Adipocyte (in vitro differentiated cells): ENCODE measurements at regions not wholly inside any gene's neighbourhood (a gene's known extent, or its start where the extent isn't known, plus 50 kb on each side); places are given as distances from the start of the nearest gene placed in this dataset.

Experiments used
- DNase-seq: peaks from one replicate; pipeline ENCODE4 v3.0.0-alpha.2; 2015; ENCODE audit warnings: low read depth
- H3K27me3 ChIP-seq: replicated peaks from 2 replicates; pipeline ENCODE4 v1.7.0; 2013; ENCODE audit warnings: mild to moderate bottlenecking, low read length, moderate library complexity; ENCODE audit not compliant: control insufficient read depth, insufficient read depth
- H3K36me3 ChIP-seq: 2 replicates; pipeline ENCODE4 v1.7.0; 2013; ENCODE audit warnings: low read length, mild to moderate bottlenecking, moderate library complexity; ENCODE audit not compliant: control insufficient read depth, insufficient read depth, severe bottlenecking
- H3K4me1 ChIP-seq: 2 replicates; pipeline ENCODE4 v1.7.0; 2013; ENCODE audit warnings: mild to moderate bottlenecking, low read length, moderate library complexity; ENCODE audit not compliant: control insufficient read depth, insufficient read depth
- H3K4me3 ChIP-seq: 2 replicates; pipeline ENCODE4 v1.7.0; 2013; ENCODE audit warnings: mild to moderate bottlenecking, low read length, moderate library complexity
- H3K9ac ChIP-seq: 2 replicates; pipeline ENCODE4 v1.7.0; 2013; ENCODE audit warnings: mild to moderate bottlenecking, low read length, moderate library complexity
- H3K9me3 ChIP-seq: 2 replicates; pipeline ENCODE4 v1.7.0; 2013; ENCODE audit warnings: mild to moderate bottlenecking, low read length, moderate library complexity; ENCODE audit not compliant: control insufficient read depth

DNA sequence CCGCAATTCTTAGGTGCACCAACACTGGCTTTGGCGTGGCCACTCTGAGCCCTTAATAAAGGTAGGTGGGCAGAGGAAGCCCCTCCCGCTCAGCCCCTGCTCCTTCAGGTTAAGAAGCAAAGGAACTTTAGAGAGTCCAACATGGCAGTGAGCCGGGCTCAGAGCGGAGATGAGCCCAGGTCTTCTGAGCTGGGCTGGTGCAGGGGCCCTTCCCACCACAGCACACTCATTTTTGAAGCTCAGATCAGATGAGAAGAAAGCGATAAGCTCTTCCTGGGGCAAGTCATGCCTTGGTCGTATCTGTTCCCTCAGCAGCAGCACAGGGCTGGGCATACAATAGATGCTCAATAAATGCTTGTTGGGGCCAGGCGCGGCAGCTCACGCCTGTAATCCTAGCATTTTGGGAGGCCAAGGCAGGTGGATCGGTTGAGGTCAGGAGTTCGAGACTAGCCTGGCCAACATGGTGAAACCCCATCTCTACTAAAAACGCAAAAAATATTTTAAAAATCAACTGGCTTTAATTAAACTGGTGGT, 51.1 kb upstream of the TARDBP start:
- H3K9ac ChIP-seq = no peak overlapping the region
- peaks cover 3% of the 10 kb centered on the region for H3K4me1 ChIP-seq
- H3K27me3 ChIP-seq = peaks cover 36% of the 10 kb centered on the region
- no peaks in the 10 kb centered on the region for H3K9me3 ChIP-seq
- DNase-seq = no peak
- no peak overlapping the region for H3K4me3 ChIP-seq
- H3K36me3 ChIP-seq = no peaks in the 10 kb centered on the region

GRCh38 chr1:10962483-10962882, 50.0 kb upstream of the TARDBP start:
- no peaks in the 10 kb centered on the region for H3K9me3 ChIP-seq
- no peaks in the 10 kb centered on the region for H3K36me3 ChIP-seq
- peaks cover 3% of the 10 kb centered on the region for H3K4me1 ChIP-seq
- H3K4me3 ChIP-seq = no peak overlapping the region
- H3K27me3 ChIP-seq = peaks cover 29% of the 10 kb centered on the region
- H3K9ac ChIP-seq = no peak overlapping the region
- DNase-seq = no peak
